GM12878 (cell line): ENCODE measurements at regions not wholly inside any gene's neighbourhood (a gene's known extent, or its start where the extent isn't known, plus 50 kb on each side); places are given as distances from the start of the nearest gene placed in this dataset.

Experiments
- ATAC-seq: fragments of 200-7000 bp; cut with Tn5 transposase; 3 replicates; pipeline ENCODE4 v1.9.1; 2020; ENCODE audit warnings: mild to moderate bottlenecking, moderate library complexity
- BruUV-seq: library from RNA; stranded (reverse); fragments of 400-500 nt; replicated peaks from 2 replicates; lab custom pipeline; 2021; lab: Mats Ljungman, UMichigan
- CTCF ChIA-PET: fragments of 300-600 bp; sonication (Branson Sonifier 250); formaldehyde crosslinking; extraction: SDS; loops from one replicate; lab custom pipeline; 2021; ENCODE audit warnings: inconsistent platforms; lab: Yijun Ruan, JAX
- POLR2A ChIA-PET: fragments of 350-600 bp; formaldehyde crosslinking; extraction: SDS; loops from one replicate; lab custom pipeline; 2021; ENCODE audit warnings: inconsistent platforms; lab: Charles Lee
- RAD21 ChIA-PET: fragments of 300-600 bp; sonication (Branson Sonifier 250); formaldehyde crosslinking; loops from one replicate; lab custom pipeline; 2023; ENCODE audit warnings: antibody characterized with exemption; ENCODE audit not compliant: unreplicated experiment; lab: Charles Lee
- SMC1A ChIA-PET: fragments of 300-600 bp; sonication (Branson Sonifier 250); formaldehyde crosslinking; loops from one replicate; lab custom pipeline; 2023; ENCODE audit not compliant: unreplicated experiment, uncharacterized antibody; lab: Charles Lee
- DNase-seq: peaks from one replicate; pipeline ENCODE4 v3.0.0-alpha.2; 2011; ENCODE audit warnings: low read depth, low spot score
- FAIRE-seq: peaks from 3 replicates; lab custom pipeline; 2011; peaks lifted over from hg19 to GRCh38; lab: Jason Lieb, UNC
- H2AFZ ChIP-seq: 2 replicates; pipeline ENCODE4 v1.6.0; 2011; ENCODE audit warnings: low read depth, low read length, control low read depth; ENCODE audit not compliant: control insufficient read depth
- H3K27ac ChIP-seq: 2 replicates; pipeline ENCODE4 v1.5.1; 2011; ENCODE audit warnings: control low read depth; ENCODE audit not compliant: control insufficient read depth, insufficient read depth
- H3K27me3 ChIP-seq, 2 experiments: replicated peaks in 1 of 2; 2 replicates each; pipeline versions ENCODE4 v1.6.0 to v1.6.1; 2011; ENCODE audit warnings: low read length in 1 of 2; ENCODE audit not compliant: control insufficient read depth in 2 of 2, insufficient read depth in 2 of 2
- H3K36me3 ChIP-seq, 2 experiments: 2 replicates each; pipeline ENCODE4 v1.5.1; 2011; ENCODE audit warnings: low read length in 1 of 2; ENCODE audit not compliant: control insufficient read depth in 2 of 2, insufficient read depth in 2 of 2
- H3K4me1 ChIP-seq: 2 replicates; pipeline ENCODE4 v1.6.1; 2011; ENCODE audit warnings: mild to moderate bottlenecking, low read length, moderate library complexity, mixed read lengths; ENCODE audit not compliant: control insufficient read depth, insufficient read depth
- H3K4me2 ChIP-seq: 2 replicates; pipeline ENCODE4 v1.6.0; 2011; ENCODE audit warnings: control low read depth; ENCODE audit not compliant: control insufficient read depth, insufficient read depth
- H3K4me3 ChIP-seq: fragments of 200-600 bp; sonication (generic); 2 replicates; pipeline ENCODE4 v1.5.1; 2016
- H3K79me2 ChIP-seq: 2 replicates; pipeline ENCODE4 v1.6.0; 2011; ENCODE audit warnings: low read length; ENCODE audit not compliant: control insufficient read depth, insufficient read depth
- H3K9ac ChIP-seq: 2 replicates; pipeline ENCODE4 v1.8.0; 2011; ENCODE audit warnings: low read length, control low read depth, mixed read lengths; ENCODE audit not compliant: control insufficient read depth, insufficient read depth
- H3K9me3 ChIP-seq: replicated peaks from 3 replicates; pipeline ENCODE4 v1.5.1; 2011; ENCODE audit warnings: mild to moderate bottlenecking, low read length; ENCODE audit not compliant: control insufficient read depth, insufficient read depth
- H4K20me1 ChIP-seq: 2 replicates; pipeline ENCODE4 v1.6.0; 2011; ENCODE audit not compliant: control insufficient read depth, insufficient read depth
- BCL11A ChIP-seq: IDR thresholded peaks from 2 replicates; pipeline ENCODE4 v1.6.1; 2011; ENCODE audit warnings: low read depth, low read length
- BHLHE40 ChIP-seq, 2 experiments: fragments of 450-650 bp in 1 of 2; IDR thresholded peaks; 2 replicates each; pipeline ENCODE4 v1.6.1; 2011 to 2017; ENCODE audit warnings: low read depth in 2 of 2, borderline replicate concordance in 1 of 2, improper control_type of control experiment in 1 of 2, low read length in 1 of 2, mild to moderate bottlenecking in 1 of 2
- FOXM1 ChIP-seq: IDR thresholded peaks from 2 replicates; pipeline ENCODE4 v1.6.1; 2012; ENCODE audit warnings: low read depth, mild to moderate bottlenecking, inconsistent platforms, low read length, moderate library complexity
- HDGF ChIP-seq: fragments of 450-650 bp; IDR thresholded peaks from 2 replicates; pipeline ENCODE4 v1.6.1; 2016; ENCODE audit warnings: antibody characterized with exemption
- NR2C1 ChIP-seq: fragments of 450-650 bp; IDR thresholded peaks from 2 replicates; pipeline ENCODE4 v1.6.1; 2017; ENCODE audit warnings: antibody characterized with exemption, mild to moderate bottlenecking, moderate library complexity
- POLR2AphosphoS2 ChIP-seq: IDR thresholded peaks from 2 replicates; pipeline ENCODE4 v1.6.1; 2011; ENCODE audit warnings: low read depth, mild to moderate bottlenecking, low read length, improper control_type of control experiment, moderate library complexity
- SP1 ChIP-seq: IDR thresholded peaks from one replicate; pipeline ENCODE4 v1.6.1; 2011; ENCODE audit warnings: low read depth, low read length
- ZBTB33 ChIP-seq: fragments of 450-650 bp; IDR thresholded peaks from 2 replicates; pipeline ENCODE4 v1.6.1; 2017; ENCODE audit warnings: mild to moderate bottlenecking
- ZBTB4 ChIP-seq: fragments of 450-650 bp; formaldehyde crosslinking; IDR thresholded peaks from 2 replicates; pipeline ENCODE4 v1.4.0; 2022; ENCODE audit warnings: mild to moderate bottlenecking, moderate library complexity
- WGBS: methylation state at CpG from one replicate; pipeline ENCODE4 v1.1.6; 2016; ENCODE audit warnings: low lambda C conversion rate; ENCODE audit not compliant: insufficient replicate concordance, insufficient coverage; ENCODE audit errors: missing lambda C conversion rate; 5-methylcytosine and 5-hydroxymethylcytosine counted together
- in situ Hi-C: fragments of 300-500 bp; cut with MboI; formaldehyde crosslinking; loops from 9 replicates; pipeline ENCODE4 v1.14.3; 2018; ENCODE audit warnings: mixed read lengths
- intact Hi-C: fragments of 100-400 bp; cut with micrococcal nuclease; formaldehyde crosslinking; loops from one replicate; pipeline ENCODE4 v1.14.2; 2022; ENCODE audit not compliant: unreplicated experiment
- TF ChIP-seq, protein P1 (sequence below), 3 experiments: IDR thresholded peaks in 2 of 3; conservative IDR thresholded peaks in 1 of 3; 2 replicates each; pipeline ENCODE4 v1.5.1; 2011; ENCODE audit warnings: low read depth in 3 of 3, low read length in 3 of 3, mild to moderate bottlenecking in 3 of 3, control low read depth in 2 of 3, moderate library complexity in 2 of 3, inconsistent platforms in 1 of 3, mixed read lengths in 1 of 3; ENCODE audit not compliant: control insufficient read depth in 2 of 3, insufficient read depth in 1 of 3; ENCODE audit errors: extremely low read depth in 1 of 3

DNA sequence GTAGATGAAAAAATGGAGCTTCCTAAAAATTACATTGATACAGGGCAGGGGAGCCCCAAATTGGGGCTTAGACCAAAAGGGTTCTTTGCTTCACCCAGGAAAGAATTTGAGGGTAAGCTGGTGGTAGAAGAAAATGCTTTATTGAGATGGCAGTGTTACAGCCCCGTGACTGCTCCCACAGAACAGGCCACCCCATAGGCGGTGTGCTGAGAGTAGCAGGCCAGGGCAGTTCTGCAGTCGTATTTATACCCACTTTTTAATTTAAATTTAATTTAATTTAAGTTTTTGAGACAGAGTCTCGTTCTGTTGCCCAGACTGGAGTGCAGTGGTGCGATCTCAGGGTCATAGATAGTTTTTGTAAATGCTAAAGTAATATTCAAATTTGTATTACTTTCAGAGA lies 265.0 kb downstream of the CDH26 start:
- no TSS peak for BruUV-seq
- Histone ChIP-seq H4K20me1 (no peaks in the 10 kb centered on the region), H3K9me3 (no peaks in the 10 kb centered on the region), H3K27ac (no peak overlapping the region), H3K27me3 (no peaks in the 10 kb centered on the region), H3K4me1 (no peaks in the 10 kb centered on the region), H3K4me2 (no peak overlapping the region), H3K9ac (no peak overlapping the region), H3K4me3 (no peak overlapping the region), H3K36me3 (no peaks in the 10 kb centered on the region), H2AFZ (no peak overlapping the region), H3K79me2 (no peaks in the 10 kb centered on the region)
- DNase-seq = no peak
- SMC1A ChIA-PET = interaction anchor here (1.5 kb wide), 1 partner anchor 9 kb away, joined by 3 read pairs; no protein-coding TSS in a partner anchor
- no peak for ATAC-seq
- intact Hi-C loops = no loop called here
- RAD21 ChIA-PET = no interaction called here
- FAIRE-seq = no peak
- in situ Hi-C loops = no loop called here
- TF ChIP-seq SP1 (no peak), BCL11A (no peak), FOXM1 (no peak), BHLHE40 (IDR thresholded peaks at IDR 0.05; ENCODE audit: borderline replicate concordance in 1 of 2, low read depth in 2 of 2, low read length in 1 of 2) (no peak)
- POLR2A ChIA-PET = no interaction called here
- CTCF ChIA-PET = interaction anchor here (0.8 kb wide), 1 partner anchor 39 kb away, joined by 3 read pairs; no protein-coding TSS in a partner anchor
- whole genome bisulfite sequencing = 7% methylated on average over 5 of the region's 5 CpGs

DNA sequence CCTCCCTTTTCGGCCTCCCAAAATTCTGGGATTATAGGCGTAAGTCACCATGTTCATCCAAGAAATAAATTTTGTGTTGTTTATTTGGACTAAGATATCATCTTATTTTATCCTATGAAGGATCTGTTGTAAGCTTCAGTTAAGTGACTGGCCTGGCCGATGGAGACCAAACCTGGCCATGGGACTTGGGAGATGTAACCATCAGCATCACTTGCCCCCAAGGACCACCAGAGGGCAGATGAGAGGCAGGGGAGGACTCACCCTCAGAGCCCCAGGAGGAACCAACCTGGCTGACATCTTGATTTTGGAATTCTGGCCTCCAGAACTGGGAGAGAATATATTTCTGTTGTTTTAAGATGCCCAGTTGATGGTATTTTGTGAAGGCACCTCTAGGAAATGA lies 266.7 kb downstream of the CDH26 start:
- DNase-seq (no peak), FAIRE-seq (no peak), ATAC-seq (no peak)
- intact Hi-C loops (no loop called here), in situ Hi-C loops (no loop called here)
- H3K27ac ChIP-seq = no peak overlapping the region
- TF ChIP-seq HDGF (no peak), ZBTB33 (no peak), NR2C1 (no peak), ZBTB4 (CRISPR knock-in tag) (no peak), POLR2AphosphoS2 (no peak)
- TF ChIP-seq, protein P1, sequence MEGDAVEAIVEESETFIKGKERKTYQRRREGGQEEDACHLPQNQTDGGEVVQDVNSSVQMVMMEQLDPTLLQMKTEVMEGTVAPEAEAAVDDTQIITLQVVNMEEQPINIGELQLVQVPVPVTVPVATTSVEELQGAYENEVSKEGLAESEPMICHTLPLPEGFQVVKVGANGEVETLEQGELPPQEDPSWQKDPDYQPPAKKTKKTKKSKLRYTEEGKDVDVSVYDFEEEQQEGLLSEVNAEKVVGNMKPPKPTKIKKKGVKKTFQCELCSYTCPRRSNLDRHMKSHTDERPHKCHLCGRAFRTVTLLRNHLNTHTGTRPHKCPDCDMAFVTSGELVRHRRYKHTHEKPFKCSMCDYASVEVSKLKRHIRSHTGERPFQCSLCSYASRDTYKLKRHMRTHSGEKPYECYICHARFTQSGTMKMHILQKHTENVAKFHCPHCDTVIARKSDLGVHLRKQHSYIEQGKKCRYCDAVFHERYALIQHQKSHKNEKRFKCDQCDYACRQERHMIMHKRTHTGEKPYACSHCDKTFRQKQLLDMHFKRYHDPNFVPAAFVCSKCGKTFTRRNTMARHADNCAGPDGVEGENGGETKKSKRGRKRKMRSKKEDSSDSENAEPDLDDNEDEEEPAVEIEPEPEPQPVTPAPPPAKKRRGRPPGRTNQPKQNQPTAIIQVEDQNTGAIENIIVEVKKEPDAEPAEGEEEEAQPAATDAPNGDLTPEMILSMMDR (IDR thresholded peaks at IDR 0.05 in 2 of 3, conservative IDR thresholded peaks at IDR 0.05 in 1 of 3; ENCODE audit: control insufficient read depth in 2 of 3, extremely low read depth in 1 of 3, insufficient read depth in 1 of 3, low read depth in 3 of 3, low read length in 3 of 3) = peak in 2 of 3 experiments; percentile 13 to 21; a peak in 2 of 6 replicates
- H3K27me3 ChIP-seq = no peaks in the 10 kb centered on the region
- no TSS peak for BruUV-seq
- SMC1A ChIA-PET = no interaction called here
- WGBS = 58% methylated on average over 3 of the region's 3 CpGs
- H3K4me2 ChIP-seq = no peak overlapping the region
- no peaks in the 10 kb centered on the region for H3K9me3 ChIP-seq
- no peaks in the 10 kb centered on the region for H3K4me1 ChIP-seq
- POLR2A ChIA-PET = no interaction called here
- CTCF ChIA-PET = no interaction called here
- no peak overlapping the region for H3K9ac ChIP-seq
- RAD21 ChIA-PET = no interaction called here
- no peaks in the 10 kb centered on the region for H3K79me2 ChIP-seq
- no peak overlapping the region for H3K4me3 ChIP-seq
- no peaks in the 10 kb centered on the region for H3K36me3 ChIP-seq
- no peaks in the 10 kb centered on the region for H4K20me1 ChIP-seq
- H2AFZ ChIP-seq = no peak overlapping the region
